H9 (cell line): ENCODE measurements at regions not wholly inside any gene's neighbourhood (a gene's known extent, or its start where the extent isn't known, plus 50 kb on each side); places are given as distances from the start of the nearest gene placed in this dataset.

Source experiments
- DNase-seq: peaks from one replicate; pipeline ENCODE4 v3.0.0-alpha.2; 2017
- H2AFZ ChIP-seq: one replicate; pipeline ENCODE4 v1.6.1; 2013; ENCODE audit warnings: mild to moderate bottlenecking, low read length, control low read depth, moderate library complexity
- H2AK5ac ChIP-seq: 2 replicates; pipeline ENCODE4 v1.6.1; 2013; ENCODE audit warnings: low read length, control low read depth, mixed read lengths; ENCODE audit not compliant: insufficient read length
- H2BK120ac ChIP-seq: one replicate; pipeline ENCODE4 v1.6.1; 2013; ENCODE audit warnings: low read depth, mild to moderate bottlenecking, low read length, control low read depth, inconsistent platforms; ENCODE audit not compliant: poor library complexity, severe bottlenecking
- H2BK12ac ChIP-seq: 2 replicates; pipeline ENCODE4 v1.6.1; 2013; ENCODE audit warnings: low read length, control low read depth, mixed read lengths, low read depth; ENCODE audit not compliant: insufficient read length
- H2BK15ac ChIP-seq: 2 replicates; pipeline ENCODE4 v1.6.1; 2013; ENCODE audit warnings: low read depth, low read length, control low read depth
- H2BK20ac ChIP-seq: one replicate; pipeline ENCODE4 v1.6.1; 2013; ENCODE audit warnings: low read depth, mild to moderate bottlenecking, low read length, control low read depth, inconsistent platforms; ENCODE audit not compliant: poor library complexity, severe bottlenecking
- H2BK5ac ChIP-seq: 2 replicates; pipeline ENCODE4 v1.6.1; 2013; ENCODE audit warnings: low read length, control low read depth, mixed read lengths; ENCODE audit not compliant: insufficient read length
- H3K14ac ChIP-seq: 2 replicates; pipeline ENCODE4 v1.6.1; 2013; ENCODE audit warnings: low read length, control low read depth; ENCODE audit not compliant: insufficient read depth
- H3K18ac ChIP-seq: 2 replicates; pipeline ENCODE4 v1.6.1; 2013; ENCODE audit warnings: low read depth, mild to moderate bottlenecking, mixed read lengths, low read length, control low read depth; ENCODE audit not compliant: insufficient read length
- H3K23ac ChIP-seq: 2 replicates; pipeline ENCODE4 v1.6.1; 2013; ENCODE audit warnings: low read length, control low read depth, mixed read lengths, low read depth; ENCODE audit not compliant: insufficient read length
- H3K23me2 ChIP-seq: 2 replicates; pipeline ENCODE4 v1.6.1; 2013; ENCODE audit warnings: low read depth, mild to moderate bottlenecking, mixed read lengths, low read length, control low read depth; ENCODE audit not compliant: insufficient read length, poor library complexity, severe bottlenecking
- H3K27ac ChIP-seq: 2 replicates; pipeline ENCODE4 v1.5.1; 2013; ENCODE audit warnings: low read length, control low read depth, mixed read lengths, low read depth; ENCODE audit not compliant: insufficient read length
- H3K27me3 ChIP-seq: 2 replicates; pipeline ENCODE4 v1.6.1; 2013; ENCODE audit warnings: low read length, control low read depth, inconsistent platforms; ENCODE audit not compliant: insufficient read depth
- H3K4ac ChIP-seq: 2 replicates; pipeline ENCODE4 v1.6.1; 2013; ENCODE audit warnings: low read depth, mild to moderate bottlenecking, control low read depth, inconsistent platforms, low read length, moderate library complexity
- H3K4me1 ChIP-seq: 2 replicates; pipeline ENCODE4 v1.6.1; 2013; ENCODE audit warnings: low read length, control low read depth, inconsistent platforms; ENCODE audit not compliant: insufficient read depth
- H3K4me2 ChIP-seq: 2 replicates; pipeline ENCODE4 v1.6.1; 2013; ENCODE audit warnings: low read length, control low read depth, mixed read lengths; ENCODE audit not compliant: insufficient read length, insufficient read depth
- H3K56ac ChIP-seq: 2 replicates; pipeline ENCODE4 v1.6.1; 2013; ENCODE audit warnings: low read depth, mild to moderate bottlenecking, mixed read lengths, low read length, control low read depth; ENCODE audit not compliant: insufficient read length
- H3K79me1 ChIP-seq: 2 replicates; pipeline ENCODE4 v1.6.1; 2013; ENCODE audit warnings: low read depth, mild to moderate bottlenecking, moderate library complexity, low read length, control low read depth, inconsistent platforms; ENCODE audit not compliant: insufficient read depth, poor library complexity, severe bottlenecking
- H3K79me2 ChIP-seq: 2 replicates; pipeline ENCODE4 v1.6.1; 2013; ENCODE audit warnings: low read length, control low read depth, inconsistent platforms; ENCODE audit not compliant: insufficient read depth
- H3K9ac ChIP-seq: 2 replicates; pipeline ENCODE4 v1.6.1; 2013; ENCODE audit warnings: low read length, control low read depth, mixed read lengths; ENCODE audit not compliant: insufficient read length; ENCODE audit errors: extremely low read depth
- H3K9me3 ChIP-seq: one replicate; pipeline ENCODE4 v1.6.1; 2013; ENCODE audit warnings: low read depth, low read length, inconsistent platforms; ENCODE audit not compliant: control insufficient read depth
- H3T11ph ChIP-seq: one replicate; pipeline ENCODE4 v1.6.1; 2013; ENCODE audit warnings: mild to moderate bottlenecking, low read length, control low read depth, inconsistent platforms
- H4K20me1 ChIP-seq: one replicate; pipeline ENCODE4 v1.6.1; 2013; ENCODE audit not compliant: control insufficient read depth, insufficient read length, insufficient read depth
- H4K5ac ChIP-seq: 2 replicates; pipeline ENCODE4 v1.6.1; 2013; ENCODE audit warnings: low read depth, mild to moderate bottlenecking, mixed read lengths, low read length, control low read depth; ENCODE audit not compliant: insufficient read length
- H4K8ac ChIP-seq: replicated peaks from 2 replicates; pipeline ENCODE4 v1.6.1; 2013; ENCODE audit warnings: low read length, control low read depth, mixed read lengths, low read depth; ENCODE audit not compliant: insufficient read length
- H4K91ac ChIP-seq: 2 replicates; pipeline ENCODE4 v1.6.1; 2013; ENCODE audit warnings: low read depth, mild to moderate bottlenecking, moderate library complexity, mixed read lengths, low read length, control low read depth; ENCODE audit not compliant: insufficient read length
- H3K27ac Mint-ChIP-seq, 3 experiments: 2 replicates in 2 of 3; 3 replicates in 1 of 3; pipeline ENCODE4 v1.8.0; 2020 to 2021; ENCODE audit warnings: mixed read lengths in 3 of 3, mild to moderate bottlenecking in 1 of 3, moderate library complexity in 1 of 3
- H3K27me3 Mint-ChIP-seq: 2 replicates; pipeline ENCODE4 v1.8.0; 2021; ENCODE audit warnings: low read depth, mild to moderate bottlenecking, moderate library complexity, mixed read lengths
- H3K36me3 Mint-ChIP-seq, 3 experiments: 2 replicates in 2 of 3; 3 replicates in 1 of 3; pipeline ENCODE4 v1.8.0; 2020 to 2021; ENCODE audit warnings: low read depth in 3 of 3, mixed read lengths in 3 of 3; ENCODE audit not compliant: insufficient read depth in 1 of 3
- H3K4me1 Mint-ChIP-seq, 2 experiments: 2 replicates each; pipeline ENCODE4 v1.8.0; 2020; ENCODE audit warnings: mixed read lengths in 2 of 2
- H3K4me3 Mint-ChIP-seq, 2 experiments: 2 replicates in 1 of 2; 3 replicates in 1 of 2; pipeline ENCODE4 v1.8.0; 2020 to 2021; ENCODE audit warnings: mild to moderate bottlenecking in 2 of 2, mixed read lengths in 2 of 2, moderate library complexity in 1 of 2
- H3K9me3 Mint-ChIP-seq, 2 experiments: 2 replicates in 1 of 2; 3 replicates in 1 of 2; pipeline ENCODE4 v1.8.0; 2020; ENCODE audit warnings: mild to moderate bottlenecking in 2 of 2, mixed read lengths in 2 of 2, moderate library complexity in 1 of 2
- CTCF ChIP-seq: fragments of 200-600 bp; sonication (generic); conservative IDR thresholded peaks from 3 replicates; pipeline ENCODE4 v1.8.0; 2021; ENCODE audit warnings: antibody characterized with exemption, mild to moderate bottlenecking
- whole genome bisulfite sequencing: extraction: QIAGEN DNeasy Blood & Tissue Kit; methylation state at CpG from one replicate; pipeline ENCODE4 v1.1.7; 2013; ENCODE audit warnings: missing lambda C conversion rate, low lambda C conversion rate, mixed read lengths; ENCODE audit not compliant: insufficient read length; ENCODE audit errors: extremely low coverage; 5-methylcytosine and 5-hydroxymethylcytosine counted together

DNA sequence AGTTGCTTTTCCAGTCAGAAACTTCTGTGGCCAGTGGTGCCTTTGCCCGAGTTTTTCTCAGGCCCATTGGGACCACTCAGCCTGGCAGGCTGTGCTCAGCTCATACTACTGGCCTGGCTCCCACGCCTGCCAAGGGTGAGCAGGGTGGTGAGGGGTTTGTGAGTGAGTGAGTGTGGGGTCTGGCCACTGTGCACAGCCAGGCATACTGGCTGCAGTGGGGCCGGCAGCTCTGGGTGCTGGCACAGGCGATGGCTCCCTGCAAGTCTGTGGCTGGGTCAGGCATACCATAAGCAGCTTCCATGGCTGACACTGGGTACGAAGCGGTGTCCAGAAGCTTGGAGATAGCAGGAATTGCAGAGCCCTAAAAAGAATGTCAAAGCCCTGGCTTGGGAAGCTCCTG lies 161.0 kb downstream of the SLITRK6 start:
- Histone ChIP-seq H3K4me1 (no peaks in the 10 kb centered on the region), H3K9ac (no peak overlapping the region), H2BK20ac (no peak overlapping the region), H3K4ac (no peak overlapping the region), H3K18ac (no peak overlapping the region), H2AFZ (no peak overlapping the region), H2BK12ac (no peak overlapping the region), H3K4me2 (no peak overlapping the region), H4K8ac (no peak overlapping the region), H3K14ac (no peak overlapping the region), H3K56ac (no peak overlapping the region), H3K79me2 (no peaks in the 10 kb centered on the region), H4K91ac (no peak overlapping the region), H3K9me3 (no peaks in the 10 kb centered on the region), H2BK120ac (no peak overlapping the region), H2AK5ac (no peak overlapping the region), H3K79me1 (no peaks in the 10 kb centered on the region), H3T11ph (no peak overlapping the region), H3K23me2 (no peaks in the 10 kb centered on the region), H3K23ac (no peak overlapping the region), H4K20me1 (no peaks in the 10 kb centered on the region), H2BK15ac (no peak overlapping the region), H3K27ac (no peak overlapping the region), H3K27me3 (no peaks in the 10 kb centered on the region), H2BK5ac (no peak overlapping the region), H4K5ac (no peak overlapping the region)
- no CpG with 5 or more reads among the region's 6 CpGs for whole genome bisulfite sequencing
- TF ChIP-seq CTCF, result no peak
- Mint-ChIP-seq H3K4me3 (no peak overlapping the region), H3K36me3 (no peaks in the 10 kb centered on the region; a peak in 2 of 7 replicates), H3K4me1 (no peaks in the 10 kb centered on the region), H3K27me3 (no peaks in the 10 kb centered on the region), H3K9me3 (peaks cover 0 to 7% of the 10 kb centered on the region in 2 experiments; a peak in 2 of 5 replicates), H3K27ac (no peak overlapping the region)
- no peak for DNase-seq
